Activated CD4-positive, alpha-beta T cell treated with anti-CD3 and anti-CD28 coated beads, Interleukin-2, amount 50 U/mL, for 4 hours (primary cell): ENCODE measurements at regions not wholly inside any gene's neighbourhood (a gene's known extent, or its start where the extent isn't known, plus 50 kb on each side); places are given as distances from the start of the nearest gene placed in this dataset.
A peak's percentile ranks its signal among the peaks of the same experiment; 100 is the strongest.

Experiments
- DNase-seq, 2 experiments: peaks; one replicate each; pipeline ENCODE4 v3.0.0-alpha.2; 2020

GRCh38 chr5:138664276-138664943 lies 88.8 kb upstream of the CTNNA1 start:
- no peak for DNase-seq

- DNase-seq = no peak
Measured at GRCh38 chr5:138663561-138663960, 88.4 kb upstream of the HSPA9 start.

- peak in 1 of 2 experiments; percentile 13 for DNase-seq
Measured at GRCh38 chr5:138663009-138663408, 87.8 kb upstream of the HSPA9 start.

- peak; percentile 16 to 21 for DNase-seq
Measured at GRCh38 chr5:138662599-138662998, 87.4 kb upstream of the HSPA9 start.

- DNase-seq = no peak
Measured at GRCh38 chr5:138661991-138662434, 86.8 kb upstream of the HSPA9 start.

- no peak for DNase-seq
Measured at GRCh38 chr5:138661291-138661960, 86.2 kb upstream of the HSPA9 start.

GRCh38 chr5:138660051-138660572 lies 84.9 kb upstream of the HSPA9 start:
- DNase-seq = no peak

GRCh38 chr5:138659561-138659960 lies 84.4 kb upstream of the HSPA9 start:
- DNase-seq = no peak

GRCh38 chr5:138659121-138659520 lies 83.9 kb upstream of the HSPA9 start:
- DNase-seq = no peak

- no peak for DNase-seq
Measured at GRCh38 chr5:138658676-138659075, 83.5 kb upstream of the HSPA9 start.

- DNase-seq = no peak
Measured at GRCh38 chr5:138657360-138657759, 82.2 kb upstream of the HSPA9 start.

- DNase-seq = no peak
Measured at GRCh38 chr5:138656916-138657315, 81.7 kb upstream of the HSPA9 start.

GRCh38 chr5:138655530-138656190 lies 80.5 kb upstream of the HSPA9 start:
- DNase-seq = no peak

- peak; percentile 73 to 77 for DNase-seq
Measured at GRCh38 chr5:138654281-138654867, 79.2 kb upstream of the HSPA9 start.

- DNase-seq = no peak
Measured at GRCh38 chr5:138653502-138653901, 78.3 kb upstream of the HSPA9 start.

- DNase-seq = no peak
Measured at GRCh38 chr5:138651767-138652117, 76.5 kb upstream of the HSPA9 start.

GRCh38 chr5:138651058-138651766 lies 76.0 kb upstream of the HSPA9 start:
- no peak for DNase-seq

GRCh38 chr5:138650196-138650595 lies 75.0 kb upstream of the HSPA9 start:
- DNase-seq = no peak

- no peak for DNase-seq
Measured at GRCh38 chr5:138649775-138650174, 74.6 kb upstream of the HSPA9 start.

- no peak for DNase-seq
Measured at GRCh38 chr5:138649316-138649720, 74.1 kb upstream of the HSPA9 start.

GRCh38 chr5:138648841-138649240 lies 73.6 kb upstream of the HSPA9 start:
- DNase-seq = no peak

- no peak for DNase-seq
Measured at GRCh38 chr5:138647794-138648410, 72.7 kb upstream of the HSPA9 start.
